Kidney glomerular epithelial cell (primary cell): ENCODE measurements at regions not wholly inside any gene's neighbourhood (a gene's known extent, or its start where the extent isn't known, plus 50 kb on each side); places are given as distances from the start of the nearest gene placed in this dataset.

Source experiments
- DNase-seq: peaks from one replicate; lab custom pipeline; 2025; lab: John Stamatoyannopoulos, UW

- no peak for DNase-seq
These were observed 246.5 kb upstream of the MDFIC2 start for GRCh38 chr3:70558956-70559355.

- DNase-seq, result no peak
These were observed 245.5 kb upstream of the MDFIC2 start for GRCh38 chr3:70557976-70558375.

GRCh38 chr3:70556056-70556455 lies 243.6 kb upstream of the MDFIC2 start:
- no peak for DNase-seq

GRCh38 chr3:70554170-70554569 lies 241.7 kb upstream of the MDFIC2 start:
- no peak for DNase-seq

- peak; percentile 41 for DNase-seq
These were observed 238.4 kb upstream of the MDFIC2 start for GRCh38 chr3:70550723-70551319.

GRCh38 chr3:70546679-70547078 lies 234.2 kb upstream of the MDFIC2 start:
- no peak for DNase-seq

- no peak for DNase-seq
These were observed 231.1 kb upstream of the MDFIC2 start for GRCh38 chr3:70543493-70543892.

- no peak for DNase-seq
These were observed 227.5 kb upstream of the MDFIC2 start for GRCh38 chr3:70539908-70540307.

- no peak for DNase-seq
These were observed 220.4 kb upstream of the MDFIC2 start for GRCh38 chr3:70532806-70533205.

- DNase-seq, result no peak
These were observed 219.5 kb upstream of the MDFIC2 start for GRCh38 chr3:70531838-70532489.

- peak; percentile 45 for DNase-seq
These were observed 218.7 kb upstream of the MDFIC2 start for GRCh38 chr3:70531063-70531657.

- no peak for DNase-seq
These were observed 218.2 kb upstream of the MDFIC2 start for GRCh38 chr3:70530626-70531025.

GRCh38 chr3:70527026-70527425 lies 214.6 kb upstream of the MDFIC2 start:
- no peak for DNase-seq

- peak; percentile 33 for DNase-seq
These were observed 207.6 kb upstream of the MDFIC2 start for GRCh38 chr3:70519913-70520659.

GRCh38 chr3:70519026-70519425 lies 206.6 kb upstream of the MDFIC2 start:
- no peak for DNase-seq

GRCh38 chr3:70518356-70518755 lies 205.9 kb upstream of the MDFIC2 start:
- no peak for DNase-seq

- no peak for DNase-seq
These were observed 204.9 kb upstream of the MDFIC2 start for GRCh38 chr3:70517124-70517890.

- no peak for DNase-seq
These were observed 203.6 kb upstream of the MDFIC2 start for GRCh38 chr3:70516076-70516475.

- no peak for DNase-seq
These were observed 195.0 kb upstream of the MDFIC2 start for GRCh38 chr3:70507486-70507885.

GRCh38 chr3:70506775-70507174 lies 194.3 kb upstream of the MDFIC2 start:
- no peak for DNase-seq

GRCh38 chr3:70501561-70501960 lies 189.1 kb upstream of the MDFIC2 start:
- DNase-seq, result no peak

- DNase-seq, result no peak
These were observed 176.4 kb upstream of the MDFIC2 start for GRCh38 chr3:70488816-70489215.
